PFSK-1 (cell line): ENCODE measurements at regions not wholly inside any gene's neighbourhood (a gene's known extent, or its start where the extent isn't known, plus 50 kb on each side); places are given as distances from the start of the nearest gene placed in this dataset.

ENCODE experiments used
- FOXP2 ChIP-seq: optimal IDR thresholded peaks from 2 replicates; pipeline ENCODE3; 2011; ENCODE audit warnings: borderline replicate concordance, control low read depth, inconsistent platforms; ENCODE audit not compliant: insufficient read depth; ENCODE audit errors: extremely low read length, extremely low read depth
- POLR2AphosphoS5 ChIP-seq: IDR thresholded peaks from 2 replicates; pipeline ENCODE4 v1.6.1; 2012; ENCODE audit warnings: low read depth, mild to moderate bottlenecking, control low read depth, low read length, moderate library complexity
- SIN3A ChIP-seq: IDR thresholded peaks from 2 replicates; pipeline ENCODE4 v1.6.1; 2012; ENCODE audit warnings: mild to moderate bottlenecking, low read length, moderate library complexity, borderline replicate concordance; ENCODE audit not compliant: insufficient read depth
- TF ChIP-seq, protein P1 (sequence below), 2 experiments: IDR thresholded peaks; 2 replicates each; pipeline versions ENCODE4 v1.6.1 to v1.8.0; 2011 to 2012; ENCODE audit warnings: low read depth in 2 of 2, low read length in 2 of 2, control low read depth in 1 of 2, inconsistent platforms in 1 of 2, mild to moderate bottlenecking in 1 of 2, moderate library complexity in 1 of 2; ENCODE audit not compliant: insufficient read depth in 1 of 2

DNA sequence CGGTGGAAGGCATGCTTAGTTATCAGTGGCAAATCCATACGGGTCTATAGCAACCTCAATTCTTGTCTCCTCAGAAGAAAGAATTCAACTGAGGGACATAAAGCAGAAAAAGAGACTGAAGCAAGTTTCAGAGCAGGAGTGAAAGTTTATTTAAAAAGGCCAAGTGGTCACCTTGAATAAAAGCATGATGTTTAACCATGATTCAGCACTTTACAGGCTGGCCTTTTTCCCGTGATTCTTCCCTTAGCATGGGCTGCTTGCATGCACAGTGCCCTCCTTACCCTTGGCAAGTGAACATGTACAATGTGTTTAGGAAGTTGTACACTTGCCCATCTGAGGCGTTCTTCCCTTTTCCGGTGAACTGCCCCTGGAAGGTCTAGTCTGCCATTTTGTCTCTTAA is 225.3 kb downstream of the ATP23 start:
- TF ChIP-seq POLR2AphosphoS5 (no peak), FOXP2 (no peak), SIN3A (no peak)
- TF ChIP-seq, protein P1, sequence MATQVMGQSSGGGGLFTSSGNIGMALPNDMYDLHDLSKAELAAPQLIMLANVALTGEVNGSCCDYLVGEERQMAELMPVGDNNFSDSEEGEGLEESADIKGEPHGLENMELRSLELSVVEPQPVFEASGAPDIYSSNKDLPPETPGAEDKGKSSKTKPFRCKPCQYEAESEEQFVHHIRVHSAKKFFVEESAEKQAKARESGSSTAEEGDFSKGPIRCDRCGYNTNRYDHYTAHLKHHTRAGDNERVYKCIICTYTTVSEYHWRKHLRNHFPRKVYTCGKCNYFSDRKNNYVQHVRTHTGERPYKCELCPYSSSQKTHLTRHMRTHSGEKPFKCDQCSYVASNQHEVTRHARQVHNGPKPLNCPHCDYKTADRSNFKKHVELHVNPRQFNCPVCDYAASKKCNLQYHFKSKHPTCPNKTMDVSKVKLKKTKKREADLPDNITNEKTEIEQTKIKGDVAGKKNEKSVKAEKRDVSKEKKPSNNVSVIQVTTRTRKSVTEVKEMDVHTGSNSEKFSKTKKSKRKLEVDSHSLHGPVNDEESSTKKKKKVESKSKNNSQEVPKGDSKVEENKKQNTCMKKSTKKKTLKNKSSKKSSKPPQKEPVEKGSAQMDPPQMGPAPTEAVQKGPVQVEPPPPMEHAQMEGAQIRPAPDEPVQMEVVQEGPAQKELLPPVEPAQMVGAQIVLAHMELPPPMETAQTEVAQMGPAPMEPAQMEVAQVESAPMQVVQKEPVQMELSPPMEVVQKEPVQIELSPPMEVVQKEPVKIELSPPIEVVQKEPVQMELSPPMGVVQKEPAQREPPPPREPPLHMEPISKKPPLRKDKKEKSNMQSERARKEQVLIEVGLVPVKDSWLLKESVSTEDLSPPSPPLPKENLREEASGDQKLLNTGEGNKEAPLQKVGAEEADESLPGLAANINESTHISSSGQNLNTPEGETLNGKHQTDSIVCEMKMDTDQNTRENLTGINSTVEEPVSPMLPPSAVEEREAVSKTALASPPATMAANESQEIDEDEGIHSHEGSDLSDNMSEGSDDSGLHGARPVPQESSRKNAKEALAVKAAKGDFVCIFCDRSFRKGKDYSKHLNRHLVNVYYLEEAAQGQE (IDR thresholded peaks at IDR 0.05; ENCODE audit: insufficient read depth in 1 of 2, low read depth in 2 of 2, low read length in 2 of 2), result no peak
